IgD-negative memory B cell (primary cell): ENCODE measurements at regions not wholly inside any gene's neighbourhood (a gene's known extent, or its start where the extent isn't known, plus 50 kb on each side); places are given as distances from the start of the nearest gene placed in this dataset.
"Not testable (repeated sequence)": the region's sequence is repeated elsewhere in the genome, so short reads cannot be mapped to it uniquely, and the experiment has no call there.

Experiments
- H3K27ac Mint-ChIP-seq, 3 donors: one replicate each; pipeline ENCODE4 v1.8.0; 2020 to 2022; ENCODE audit warnings: mild to moderate bottlenecking in 3 of 3, mixed read lengths in 3 of 3, moderate library complexity in 1 of 3
- H3K27me3 Mint-ChIP-seq: one replicate; pipeline ENCODE4 v1.8.0; 2021; ENCODE audit warnings: mixed read lengths
- H3K36me3 Mint-ChIP-seq: one replicate; pipeline ENCODE4 v1.8.0; 2020; ENCODE audit warnings: mild to moderate bottlenecking, mixed read lengths
- H3K4me1 Mint-ChIP-seq, 3 donors: one replicate each; pipeline ENCODE4 v1.8.0; 2020 to 2022; ENCODE audit warnings: mixed read lengths in 3 of 3, mild to moderate bottlenecking in 1 of 3
- H3K4me3 Mint-ChIP-seq, 4 donors: one replicate each; pipeline ENCODE4 v1.8.0; 2020 to 2022; ENCODE audit warnings: mild to moderate bottlenecking in 4 of 4, mixed read lengths in 4 of 4, moderate library complexity in 3 of 4
- H3K9me3 Mint-ChIP-seq, 3 donors: one replicate each; pipeline ENCODE4 v1.8.0; 2020 to 2021; ENCODE audit warnings: mixed read lengths in 3 of 3, mild to moderate bottlenecking in 1 of 3

DNA sequence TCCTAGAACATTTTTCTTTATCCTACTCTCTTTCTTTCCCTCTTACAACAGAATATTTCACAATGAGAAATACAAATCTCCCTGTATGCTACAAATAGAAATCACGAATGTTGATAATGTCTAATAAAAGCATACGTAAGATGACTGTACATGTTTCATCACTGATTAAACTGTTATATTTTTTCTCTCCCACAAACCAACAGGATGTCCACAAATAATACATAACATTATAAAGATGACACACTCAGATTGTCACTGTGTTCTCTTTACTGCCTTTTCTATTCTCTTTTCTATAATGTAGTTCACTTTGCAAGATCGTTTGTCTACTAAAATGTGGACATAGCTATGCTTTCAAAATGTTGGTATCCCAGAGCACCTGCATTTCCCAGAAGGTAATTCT, 90.7 kb upstream of the PARP8 start:
- H3K27ac Mint-ChIP-seq = no peak overlapping the region
- peaks cover 3 to 12% (median 5%) of the 10 kb centered on the region in 3 donors for H3K4me1 Mint-ChIP-seq
- no peaks in the 10 kb centered on the region for H3K9me3 Mint-ChIP-seq
- H3K27me3 Mint-ChIP-seq = peaks cover 1% of the 10 kb centered on the region
- H3K4me3 Mint-ChIP-seq = no peak overlapping the region
- no peaks in the 10 kb centered on the region for H3K36me3 Mint-ChIP-seq

DNA sequence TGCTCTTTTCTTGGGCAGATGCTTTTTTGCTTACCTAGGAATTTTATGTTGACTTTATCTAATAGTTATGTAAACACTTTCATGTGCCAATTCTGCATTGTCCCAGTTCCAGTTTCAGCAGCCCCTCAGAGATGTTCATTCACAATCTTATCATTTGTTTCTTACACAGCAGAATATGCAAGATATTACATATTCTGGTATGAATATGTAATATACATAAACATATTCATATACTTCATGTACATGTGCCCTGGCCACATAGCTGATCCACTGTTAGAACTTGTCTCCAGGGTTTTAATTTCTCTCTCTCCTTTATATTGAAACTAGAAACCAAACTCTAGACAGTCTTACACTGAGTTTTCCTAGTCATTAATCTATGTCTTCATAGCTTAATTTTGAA, 90.2 kb upstream of the PARP8 start:
- Mint-ChIP-seq H3K27ac (no peak overlapping the region), H3K9me3 (no peaks in the 10 kb centered on the region), H3K36me3 (no peaks in the 10 kb centered on the region), H3K27me3 (peaks cover 1% of the 10 kb centered on the region), H3K4me1 (peaks cover 3 to 12% (median 5%) of the 10 kb centered on the region in 3 donors), H3K4me3 (no peak overlapping the region)

DNA sequence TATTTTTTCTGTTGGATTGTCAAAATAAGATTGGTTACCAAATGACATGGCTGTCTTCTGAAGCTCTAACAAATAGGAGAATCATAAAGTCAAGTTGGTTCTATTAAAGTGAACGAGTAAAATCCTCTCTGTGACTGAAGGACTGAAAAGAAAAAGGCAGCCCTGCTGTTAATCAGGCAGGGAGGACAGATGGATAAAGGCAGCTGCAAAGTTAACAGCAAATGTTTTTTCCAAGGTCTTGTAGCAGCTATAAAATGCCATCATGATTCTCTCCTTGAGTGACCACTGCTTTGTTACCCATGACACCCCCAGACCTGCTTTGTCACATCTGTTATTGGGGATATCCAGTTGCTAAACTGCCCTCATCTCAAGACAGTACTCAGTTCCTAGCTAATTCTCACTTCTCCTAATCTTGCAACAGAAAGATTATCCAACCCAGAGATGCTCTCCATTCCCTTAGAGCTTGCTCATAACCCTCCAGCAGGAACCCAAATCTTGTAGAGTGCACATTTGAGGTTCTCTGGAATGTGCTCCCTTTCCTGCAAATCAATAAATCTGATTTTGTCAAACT, 89.7 kb upstream of the PARP8 start:
- Mint-ChIP-seq H3K4me3 (no peak overlapping the region), H3K4me1 (peaks cover 3 to 12% (median 5%) of the 10 kb centered on the region in 3 donors), H3K9me3 (no peaks in the 10 kb centered on the region), H3K27me3 (peaks cover 1% of the 10 kb centered on the region), H3K27ac (no peak overlapping the region), H3K36me3 (no peaks in the 10 kb centered on the region)

DNA sequence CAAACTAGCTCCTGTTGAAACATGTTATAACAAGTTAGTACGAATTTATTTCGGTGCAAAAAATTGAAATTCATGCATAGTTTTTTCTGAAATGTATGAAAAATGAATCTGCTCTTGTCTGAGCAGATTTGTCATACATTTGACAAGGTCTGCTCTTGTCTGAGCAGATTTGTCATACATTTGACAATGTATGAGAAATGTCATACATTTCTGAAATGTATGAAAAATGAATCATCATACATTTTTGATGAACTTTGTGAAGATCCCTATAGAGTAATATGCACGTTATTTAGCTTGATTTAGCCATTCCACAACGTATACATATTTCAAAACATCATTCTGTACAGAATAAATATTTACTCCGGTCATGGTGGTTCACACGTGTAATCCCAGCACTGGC, 85.9 kb upstream of the PARP8 start:
- no peak overlapping the region for H3K27ac Mint-ChIP-seq
- no peaks in the 10 kb centered on the region for H3K9me3 Mint-ChIP-seq
- H3K27me3 Mint-ChIP-seq = peaks cover 2% of the 10 kb centered on the region
- no peak overlapping the region for H3K4me3 Mint-ChIP-seq
- H3K4me1 Mint-ChIP-seq = peaks cover 3 to 12% (median 5%) of the 10 kb centered on the region in 3 donors
- H3K36me3 Mint-ChIP-seq = peaks cover 3% of the 10 kb centered on the region

DNA sequence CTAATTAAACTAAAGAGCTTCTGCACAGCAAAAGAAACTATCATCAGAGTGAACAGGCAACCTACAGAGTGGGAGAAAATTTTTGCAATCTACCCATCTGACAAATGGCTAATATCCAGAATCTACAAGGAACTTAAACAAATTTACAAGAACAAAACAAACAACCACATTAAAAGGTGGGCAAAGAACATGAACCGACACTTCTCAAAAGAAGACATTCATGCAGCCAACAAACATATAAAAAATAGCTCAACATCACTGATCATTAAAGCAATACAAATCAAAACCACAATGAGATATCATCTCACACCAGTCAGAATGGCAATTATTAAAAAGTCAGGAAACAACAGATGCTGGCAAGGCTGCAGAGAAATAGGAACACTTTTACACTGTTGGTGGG, 84.6 kb upstream of the PARP8 start:
- H3K36me3 Mint-ChIP-seq, H3K27ac Mint-ChIP-seq, H3K4me3 Mint-ChIP-seq, H3K27me3 Mint-ChIP-seq, H3K9me3 Mint-ChIP-seq, H3K4me1 Mint-ChIP-seq: not testable (repeated sequence)

DNA sequence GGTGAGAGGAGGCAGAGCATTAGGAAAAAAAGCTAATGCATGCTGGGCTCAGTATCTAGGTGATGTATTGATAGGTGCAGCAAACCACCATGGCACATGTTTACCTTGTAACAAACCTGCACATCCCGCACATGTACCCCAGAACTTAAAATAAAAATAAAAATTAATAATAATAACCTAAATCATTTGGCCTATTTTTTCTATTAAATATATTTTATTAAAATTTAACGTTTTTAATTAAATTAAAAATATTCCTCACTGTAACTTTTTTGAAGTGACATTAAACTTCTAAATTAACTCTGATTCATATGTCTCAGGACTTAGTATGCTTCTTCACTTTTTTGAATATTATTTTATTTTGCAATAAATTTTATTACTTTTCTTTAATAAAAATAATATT, 83.7 kb upstream of the PARP8 start:
- no peak overlapping the region for H3K4me3 Mint-ChIP-seq
- peaks cover 3% of the 10 kb centered on the region for H3K36me3 Mint-ChIP-seq
- peaks cover 0 to 5% (median 0%) of the 10 kb centered on the region in 3 donors for H3K4me1 Mint-ChIP-seq
- peaks cover 3% of the 10 kb centered on the region for H3K27me3 Mint-ChIP-seq
- H3K9me3 Mint-ChIP-seq = no peaks in the 10 kb centered on the region
- H3K27ac Mint-ChIP-seq = no peak overlapping the region

DNA sequence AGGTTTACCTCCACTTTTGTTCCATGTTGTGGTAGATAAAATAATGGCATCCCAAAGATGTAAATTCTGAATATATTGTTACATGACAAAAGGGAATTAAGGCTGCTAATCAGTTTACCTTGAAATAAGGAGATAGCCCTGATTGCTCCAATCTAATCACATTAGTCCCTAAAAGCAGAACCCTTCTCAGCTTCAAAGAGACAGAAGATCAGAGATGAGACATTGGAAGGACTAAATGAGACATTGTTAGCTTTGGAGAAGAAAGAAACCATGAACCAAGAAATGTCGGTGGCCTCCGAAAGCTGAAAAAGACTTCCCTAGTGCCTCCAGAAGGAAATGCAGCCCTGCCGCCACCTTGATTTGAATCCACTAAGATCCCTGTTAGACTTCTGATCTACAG, 82.8 kb upstream of the PARP8 start:
- H3K4me3 Mint-ChIP-seq = no peak overlapping the region
- peaks cover 3% of the 10 kb centered on the region for H3K36me3 Mint-ChIP-seq
- no peaks in the 10 kb centered on the region for H3K4me1 Mint-ChIP-seq
- no peaks in the 10 kb centered on the region for H3K9me3 Mint-ChIP-seq
- H3K27ac Mint-ChIP-seq = no peak overlapping the region
- peaks cover 3% of the 10 kb centered on the region for H3K27me3 Mint-ChIP-seq

DNA sequence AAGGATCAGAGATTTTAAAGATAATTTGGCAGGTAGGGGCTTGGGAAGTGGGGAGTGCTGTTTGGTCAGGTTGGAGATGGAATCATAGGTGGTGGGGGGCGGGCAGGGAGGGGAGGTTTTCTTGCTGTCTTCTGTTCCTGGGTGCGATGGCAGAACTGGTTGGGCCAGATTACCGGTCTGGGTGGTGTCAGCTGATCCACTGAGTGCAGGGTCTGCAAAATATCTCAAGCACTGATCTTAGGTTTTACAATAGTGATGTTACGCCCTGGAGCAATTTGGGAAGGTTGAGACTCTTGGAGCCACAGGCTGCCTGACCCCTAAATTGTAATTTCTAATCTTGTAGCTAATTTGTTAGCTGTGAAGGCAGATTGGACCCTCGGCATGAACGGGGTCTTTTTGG, 78.0 kb upstream of the PARP8 start:
- not testable (repeated sequence) for H3K4me3 Mint-ChIP-seq, H3K36me3 Mint-ChIP-seq, H3K27ac Mint-ChIP-seq, H3K9me3 Mint-ChIP-seq, H3K27me3 Mint-ChIP-seq
- H3K4me1 Mint-ChIP-seq = peaks cover 6 to 11% (median 9%) of the 10 kb centered on the region in 3 donors

DNA sequence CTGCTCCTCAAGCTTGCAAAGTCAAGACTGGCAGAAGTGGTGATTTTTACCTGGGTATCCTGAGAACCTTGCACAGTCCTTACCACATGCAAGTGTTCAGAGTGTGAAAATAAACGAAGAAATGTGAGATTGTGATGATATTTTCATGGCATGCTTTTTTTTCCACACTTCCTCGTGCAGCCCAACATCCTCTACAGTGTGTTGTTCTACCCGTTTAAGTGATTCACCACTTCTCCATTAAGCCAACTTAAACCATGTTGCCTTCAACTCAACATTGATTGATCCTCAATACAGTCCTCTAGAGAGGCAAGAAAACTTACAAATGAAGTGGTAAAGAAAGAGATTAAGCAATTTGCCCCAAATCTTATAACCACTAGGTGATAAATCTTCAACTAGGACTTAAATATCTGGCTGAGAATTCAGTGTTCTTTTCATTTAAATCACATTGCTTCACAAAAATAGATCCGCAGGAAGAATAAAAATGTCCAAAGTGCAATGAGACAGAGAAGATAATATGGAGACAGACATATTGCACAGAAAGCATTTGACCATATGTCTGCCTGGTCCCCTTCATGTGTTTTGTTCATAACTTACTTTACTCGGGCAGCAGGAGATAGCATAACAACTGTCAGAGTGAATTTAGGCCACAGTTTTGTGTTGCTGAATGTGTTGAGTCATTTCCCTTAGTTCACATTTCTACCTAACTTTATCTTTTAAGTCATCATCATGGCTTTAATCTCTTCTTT, 75.8 kb upstream of the PARP8 start:
- not testable (repeated sequence) for H3K27me3 Mint-ChIP-seq
- peak overlapping the region in 1 of 4 donors; percentile 25 for H3K4me3 Mint-ChIP-seq
- peaks cover 9 to 16% (median 11%) of the 10 kb centered on the region in 3 donors for H3K4me1 Mint-ChIP-seq

DNA sequence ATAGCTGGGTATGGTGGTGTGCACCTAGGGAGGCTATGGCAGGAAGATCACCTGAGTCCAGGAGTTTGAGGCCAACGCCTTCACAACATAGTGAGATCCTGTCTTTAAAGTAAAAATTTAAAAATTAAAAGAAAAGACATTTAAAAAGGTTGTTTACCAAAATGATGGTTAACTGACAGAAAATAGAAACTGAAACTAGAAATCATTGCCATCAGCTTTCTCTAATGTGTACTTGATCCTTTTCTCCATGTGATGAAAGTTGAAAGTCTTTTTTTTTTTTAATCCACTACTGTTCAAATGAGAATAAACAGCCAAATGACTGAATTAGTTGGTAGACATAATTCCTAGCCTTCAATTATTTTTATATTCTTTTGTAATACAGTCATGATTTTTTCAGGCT, 75.1 kb upstream of the PARP8 start:
- Mint-ChIP-seq H3K4me1 (peaks cover 9 to 16% (median 11%) of the 10 kb centered on the region in 3 donors), H3K27ac (peak overlapping the region in 1 of 3 donors; percentile 65)
- not testable (repeated sequence) for H3K9me3 Mint-ChIP-seq, H3K27me3 Mint-ChIP-seq, H3K4me3 Mint-ChIP-seq, H3K36me3 Mint-ChIP-seq

More for the DNA sequence above, 75.8 kb upstream of the PARP8 start:
- H3K27ac Mint-ChIP-seq = peak overlapping the region in 1 of 3 donors; percentile 76
- not testable (repeated sequence) for H3K36me3 Mint-ChIP-seq, H3K9me3 Mint-ChIP-seq

DNA sequence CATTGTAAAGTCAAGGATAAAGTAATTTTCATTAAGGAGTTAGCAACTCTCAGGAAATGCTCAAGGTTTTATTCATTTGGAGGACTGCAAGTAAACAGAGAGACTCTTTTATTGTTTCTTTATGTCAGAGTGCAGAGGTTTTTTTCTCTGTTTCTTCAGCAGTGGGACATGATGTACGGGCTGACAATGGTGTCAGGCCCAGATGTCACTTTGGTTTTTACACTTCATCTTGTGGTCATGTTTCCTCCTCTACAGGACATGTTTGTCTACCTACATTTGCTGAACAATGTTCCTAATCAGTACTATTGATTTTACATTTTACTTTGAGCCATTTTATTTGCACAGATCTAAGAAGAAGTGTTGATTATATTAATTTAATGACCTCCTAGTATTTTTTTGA, 72.8 kb upstream of the PARP8 start:
- Mint-ChIP-seq H3K4me3 (no peak overlapping the region), H3K4me1 (peaks cover 9 to 16% (median 11%) of the 10 kb centered on the region in 3 donors), H3K36me3 (no peaks in the 10 kb centered on the region), H3K27me3 (no peaks in the 10 kb centered on the region), H3K27ac (no peak overlapping the region), H3K9me3 (peaks cover 0 to 2% (median 0%) of the 10 kb centered on the region in 3 donors)

DNA sequence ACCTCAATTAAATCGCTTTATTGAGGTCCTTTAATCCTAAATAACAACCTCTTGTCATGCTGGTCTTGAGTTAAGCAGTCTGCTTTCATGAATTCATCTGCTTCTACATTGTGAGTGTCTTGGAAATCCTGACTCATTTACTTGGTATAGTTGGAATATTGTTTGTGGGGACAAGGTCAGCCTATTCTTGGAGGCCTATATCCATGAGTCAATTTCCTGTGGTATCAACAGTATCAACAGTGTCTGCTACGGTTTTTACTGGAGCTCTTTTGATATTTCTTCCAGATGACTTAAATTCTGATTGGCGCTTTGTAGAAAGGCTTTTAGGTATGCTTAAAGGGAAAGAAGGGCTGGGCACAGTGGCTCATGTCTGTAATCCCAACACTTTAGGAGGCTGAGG, 71.2 kb upstream of the PARP8 start:
- H3K27me3 Mint-ChIP-seq = no peaks in the 10 kb centered on the region
- no peak overlapping the region for H3K27ac Mint-ChIP-seq
- H3K4me1 Mint-ChIP-seq = peaks cover 5 to 16% (median 9%) of the 10 kb centered on the region in 3 donors
- no peak overlapping the region for H3K4me3 Mint-ChIP-seq
- peaks cover 0 to 2% (median 0%) of the 10 kb centered on the region in 3 donors for H3K9me3 Mint-ChIP-seq
- no peaks in the 10 kb centered on the region for H3K36me3 Mint-ChIP-seq

DNA sequence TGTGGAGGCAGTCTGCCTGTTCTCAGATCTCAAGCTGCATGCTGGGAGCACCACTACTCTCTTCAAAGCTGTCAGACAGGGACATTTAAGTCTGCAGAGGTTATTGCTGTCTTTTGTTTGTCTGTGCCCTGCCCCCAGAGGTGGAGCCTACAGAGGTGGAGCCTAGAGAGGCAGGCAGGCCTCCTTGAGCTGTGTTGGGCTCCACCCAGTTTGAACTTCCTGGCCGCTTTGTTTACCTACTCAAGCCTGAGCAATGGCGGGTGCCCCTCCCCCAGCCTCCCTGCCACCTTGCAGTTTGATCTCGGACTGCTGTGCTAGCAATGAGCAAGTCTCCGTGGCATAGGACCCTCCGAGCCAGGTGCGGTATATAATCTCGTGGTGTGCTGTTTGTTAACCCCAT, 64.9 kb upstream of the PARP8 start:
- H3K9me3 Mint-ChIP-seq, H3K27ac Mint-ChIP-seq, H3K4me1 Mint-ChIP-seq: not testable (repeated sequence)

DNA sequence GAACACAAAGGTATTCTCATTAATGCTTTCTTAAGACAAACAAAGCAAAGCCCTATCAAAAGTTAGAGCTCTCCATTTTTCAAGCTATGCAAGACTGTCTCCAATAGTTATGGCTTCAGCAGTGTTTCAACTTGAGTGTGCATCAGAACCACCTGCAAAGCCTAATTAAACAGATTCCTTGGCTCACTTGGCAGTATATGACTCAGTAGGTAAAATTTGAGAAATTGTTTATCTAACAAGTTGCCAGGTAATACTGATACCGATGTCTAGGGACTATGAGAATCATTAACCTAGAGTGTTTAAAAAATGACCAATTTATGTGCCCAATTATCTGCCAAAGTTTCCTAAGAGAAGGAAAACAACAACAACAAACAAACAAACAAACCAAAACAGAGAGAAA, 60.3 kb upstream of the PARP8 start:
- no peaks in the 10 kb centered on the region for H3K36me3 Mint-ChIP-seq
- peaks cover 0 to 4% (median 3%) of the 10 kb centered on the region in 3 donors for H3K4me1 Mint-ChIP-seq
- H3K4me3 Mint-ChIP-seq = no peak overlapping the region
- H3K9me3 Mint-ChIP-seq = no peaks in the 10 kb centered on the region
- no peak overlapping the region for H3K27ac Mint-ChIP-seq
- H3K27me3 Mint-ChIP-seq = peaks cover 3% of the 10 kb centered on the region

More for the DNA sequence above, 64.9 kb upstream of the PARP8 start:
- not testable (repeated sequence) for H3K4me3 Mint-ChIP-seq, H3K27me3 Mint-ChIP-seq, H3K36me3 Mint-ChIP-seq

DNA sequence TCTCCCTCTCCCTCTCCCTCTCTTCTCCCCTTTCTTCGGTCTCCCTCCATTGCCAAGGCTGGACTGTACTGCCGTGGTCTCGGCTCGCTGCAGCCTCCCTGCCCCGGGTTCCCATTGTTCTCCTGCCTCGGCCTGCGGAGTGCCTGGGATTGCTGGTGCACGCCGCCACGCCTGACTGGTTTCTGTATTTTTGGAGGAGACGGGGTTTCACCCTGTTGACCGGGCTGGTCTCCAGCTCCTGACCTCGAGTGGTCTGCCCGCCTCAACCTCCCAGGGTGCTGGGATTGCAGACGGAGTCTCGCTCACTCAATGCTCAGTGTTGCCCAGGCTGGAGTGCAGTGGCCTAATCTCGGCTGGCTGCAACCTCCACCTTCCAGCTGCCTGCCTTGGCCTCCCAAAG, 59.0 kb upstream of the PARP8 start:
- H3K27ac Mint-ChIP-seq, H3K36me3 Mint-ChIP-seq, H3K27me3 Mint-ChIP-seq, H3K9me3 Mint-ChIP-seq, H3K4me1 Mint-ChIP-seq, H3K4me3 Mint-ChIP-seq: not testable (repeated sequence)
